ENCODE measurements at regions not wholly inside any gene's neighbourhood (a gene's known extent, or its start where the extent isn't known, plus 50 kb on each side); places are given as distances from the start of the nearest gene placed in this dataset.

GRCh38 chr12:75881920-75882319, 149.7 kb downstream of the PHLDA1 start:
- Mint-ChIP-seq H3K4me1 (ENCODE audit: low read depth) (no peaks in the 10 kb centered on the region), H3K36me3 (ENCODE audit: low read depth) (no peaks in the 10 kb centered on the region), H3K4me3 (no peak overlapping the region), H3K27me3 (peaks cover 33% of the 10 kb centered on the region), H3K9me3 (no peaks in the 10 kb centered on the region), H3K27ac (no peak overlapping the region)
- intact Hi-C loops (cut with micrococcal nuclease) = no loop called here

- Mint-ChIP-seq H3K4me3 (no peak overlapping the region), H3K4me1 (ENCODE audit: low read depth) (no peaks in the 10 kb centered on the region), H3K27ac (no peak overlapping the region), H3K36me3 (ENCODE audit: low read depth) (no peaks in the 10 kb centered on the region), H3K27me3 (peaks cover 27% of the 10 kb centered on the region), H3K9me3 (no peaks in the 10 kb centered on the region)
- intact Hi-C loops (cut with micrococcal nuclease) = no loop called here
These were observed 153.6 kb downstream of the PHLDA1 start for GRCh38 chr12:75877763-75878621.

- Mint-ChIP-seq H3K27ac (no peak overlapping the region), H3K9me3 (no peaks in the 10 kb centered on the region), H3K4me3 (no peak overlapping the region), H3K27me3 (peaks cover 33% of the 10 kb centered on the region), H3K4me1 (ENCODE audit: low read depth) (no peaks in the 10 kb centered on the region), H3K36me3 (ENCODE audit: low read depth) (no peaks in the 10 kb centered on the region)
- intact Hi-C loops (cut with micrococcal nuclease) = no loop called here
These were observed 154.5 kb downstream of the PHLDA1 start for GRCh38 chr12:75876832-75877762.

DNA sequence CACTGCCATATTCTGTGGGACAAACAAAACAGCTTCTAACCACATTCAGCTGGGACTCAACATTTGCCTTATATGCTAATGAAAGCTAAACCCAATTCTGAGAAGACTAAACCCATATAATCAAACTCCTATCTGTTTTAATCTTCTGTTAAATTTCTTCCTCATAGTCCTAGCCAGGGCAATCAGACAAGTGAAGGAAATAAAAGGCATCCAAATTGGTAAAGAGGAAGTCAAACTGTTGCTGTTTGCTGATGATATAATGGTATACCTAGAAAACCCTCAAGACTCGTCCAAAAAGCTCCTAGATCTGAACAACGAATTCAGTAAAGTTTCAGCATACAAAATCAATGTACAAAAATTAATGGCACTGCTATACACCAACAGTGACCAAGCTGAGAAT, 157.1 kb downstream of the PHLDA1 start:
- no peaks in the 10 kb centered on the region for H3K36me3 Mint-ChIP-seq (ENCODE audit: low read depth)
- H3K27ac Mint-ChIP-seq = no peak overlapping the region
- intact Hi-C loops (cut with micrococcal nuclease) = no loop called here
- no peak overlapping the region for H3K4me3 Mint-ChIP-seq
- H3K4me1 Mint-ChIP-seq (ENCODE audit: low read depth) = no peaks in the 10 kb centered on the region
- H3K9me3 Mint-ChIP-seq = no peaks in the 10 kb centered on the region
- peaks cover 31% of the 10 kb centered on the region for H3K27me3 Mint-ChIP-seq

- peaks cover 26% of the 10 kb centered on the region for H3K27me3 Mint-ChIP-seq
- no peaks in the 10 kb centered on the region for H3K4me1 Mint-ChIP-seq (ENCODE audit: low read depth)
- no peak overlapping the region for H3K4me3 Mint-ChIP-seq
- no peak overlapping the region for H3K27ac Mint-ChIP-seq
- intact Hi-C loops (cut with micrococcal nuclease) = no loop called here
- no peaks in the 10 kb centered on the region for H3K9me3 Mint-ChIP-seq
- H3K36me3 Mint-ChIP-seq (ENCODE audit: low read depth) = no peaks in the 10 kb centered on the region
These were observed 158.8 kb downstream of the PHLDA1 start for GRCh38 chr12:75872762-75873161.

GRCh38 chr12:75870878-75871277, 160.7 kb downstream of the PHLDA1 start:
- H3K27ac Mint-ChIP-seq = no peak overlapping the region
- no peaks in the 10 kb centered on the region for H3K9me3 Mint-ChIP-seq
- H3K4me1 Mint-ChIP-seq (ENCODE audit: low read depth) = no peaks in the 10 kb centered on the region
- H3K4me3 Mint-ChIP-seq = no peak overlapping the region
- intact Hi-C loops (cut with micrococcal nuclease) = no loop called here
- H3K27me3 Mint-ChIP-seq = peaks cover 28% of the 10 kb centered on the region
- no peaks in the 10 kb centered on the region for H3K36me3 Mint-ChIP-seq (ENCODE audit: low read depth)

GRCh38 chr12:75868501-75868900, 163.1 kb downstream of the PHLDA1 start:
- H3K4me1 Mint-ChIP-seq (ENCODE audit: low read depth) = no peaks in the 10 kb centered on the region
- H3K9me3 Mint-ChIP-seq = no peaks in the 10 kb centered on the region
- H3K27ac Mint-ChIP-seq = no peak overlapping the region
- no peak overlapping the region for H3K4me3 Mint-ChIP-seq
- intact Hi-C loops (cut with micrococcal nuclease) = no loop called here
- H3K36me3 Mint-ChIP-seq (ENCODE audit: low read depth) = no peaks in the 10 kb centered on the region
- H3K27me3 Mint-ChIP-seq = peaks cover 18% of the 10 kb centered on the region

DNA sequence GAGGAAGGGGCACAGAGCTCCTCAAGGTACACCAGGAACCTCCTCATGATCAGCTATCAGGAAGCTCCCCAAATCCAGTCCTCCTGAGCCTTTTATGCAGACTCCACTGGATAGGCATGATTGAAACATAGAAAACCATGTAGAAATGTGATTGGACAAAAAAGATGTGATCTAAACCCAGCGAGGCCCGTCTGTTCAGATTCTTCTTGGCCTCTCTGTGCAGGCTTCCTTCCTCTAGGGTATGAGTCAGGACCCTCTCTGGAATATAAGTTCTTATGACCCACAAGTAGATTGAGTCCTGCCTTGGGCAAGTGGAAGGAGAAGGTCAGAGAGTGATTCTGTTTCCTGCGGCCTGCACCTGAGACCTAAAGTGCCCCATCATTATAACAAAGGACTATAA, 166.3 kb downstream of the PHLDA1 start:
- H3K27me3 Mint-ChIP-seq = peaks cover 9% of the 10 kb centered on the region

DNA sequence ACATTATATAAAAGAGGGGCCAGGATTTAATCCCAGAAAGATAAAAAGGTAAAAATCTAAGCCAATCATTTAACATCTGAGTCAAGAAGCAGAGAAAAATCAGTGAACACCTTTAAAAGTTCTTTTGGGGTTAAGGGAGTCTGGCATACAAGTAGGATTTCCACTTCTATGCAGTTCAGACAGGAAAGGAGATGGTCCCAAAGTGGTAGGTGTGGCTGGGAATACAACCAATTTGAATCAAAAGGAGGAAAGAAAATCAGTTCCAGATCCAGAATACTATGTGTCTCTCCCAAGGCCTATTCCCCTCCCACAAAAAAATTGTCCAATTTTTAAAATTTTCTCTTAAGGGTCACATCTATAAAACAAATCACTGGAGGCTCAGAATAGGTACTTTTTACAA, 167.4 kb downstream of the PHLDA1 start:
- intact Hi-C loops (cut with micrococcal nuclease) = no loop called here
- Mint-ChIP-seq H3K27ac (no peak overlapping the region), H3K4me1 (ENCODE audit: low read depth) (no peaks in the 10 kb centered on the region), H3K27me3 (peaks cover 9% of the 10 kb centered on the region), H3K9me3 (no peaks in the 10 kb centered on the region), H3K36me3 (ENCODE audit: low read depth) (no peaks in the 10 kb centered on the region), H3K4me3 (no peak overlapping the region)

More for the DNA sequence above, 166.3 kb downstream of the PHLDA1 start:
- no peaks in the 10 kb centered on the region for H3K9me3 Mint-ChIP-seq
- no peaks in the 10 kb centered on the region for H3K36me3 Mint-ChIP-seq (ENCODE audit: low read depth)
- no peak overlapping the region for H3K4me3 Mint-ChIP-seq
- intact Hi-C loops (cut with micrococcal nuclease) = no loop called here
- no peak overlapping the region for H3K27ac Mint-ChIP-seq
- H3K4me1 Mint-ChIP-seq (ENCODE audit: low read depth) = no peaks in the 10 kb centered on the region

- Mint-ChIP-seq H3K27ac (no peak overlapping the region), H3K4me3 (no peak overlapping the region), H3K27me3 (peaks cover 9% of the 10 kb centered on the region), H3K4me1 (ENCODE audit: low read depth) (no peaks in the 10 kb centered on the region), H3K36me3 (ENCODE audit: low read depth) (no peaks in the 10 kb centered on the region), H3K9me3 (no peaks in the 10 kb centered on the region)
- intact Hi-C loops (cut with micrococcal nuclease) = no loop called here
These were observed 168.0 kb downstream of the PHLDA1 start for GRCh38 chr12:75863533-75863932.

- Mint-ChIP-seq H3K4me3 (no peak overlapping the region), H3K27ac (no peak overlapping the region), H3K27me3 (peaks cover 9% of the 10 kb centered on the region), H3K4me1 (ENCODE audit: low read depth) (no peaks in the 10 kb centered on the region), H3K36me3 (ENCODE audit: low read depth) (no peaks in the 10 kb centered on the region), H3K9me3 (no peaks in the 10 kb centered on the region)
- intact Hi-C loops (cut with micrococcal nuclease) = no loop called here
These were observed 168.7 kb downstream of the PHLDA1 start for GRCh38 chr12:75862692-75863471.

GRCh38 chr12:75859868-75860267, 171.7 kb downstream of the PHLDA1 start:
- peaks cover 2% of the 10 kb centered on the region for H3K27me3 Mint-ChIP-seq
- H3K9me3 Mint-ChIP-seq = no peaks in the 10 kb centered on the region
- no peaks in the 10 kb centered on the region for H3K36me3 Mint-ChIP-seq (ENCODE audit: low read depth)
- H3K4me3 Mint-ChIP-seq = no peak overlapping the region
- no peak overlapping the region for H3K27ac Mint-ChIP-seq
- H3K4me1 Mint-ChIP-seq (ENCODE audit: low read depth) = no peaks in the 10 kb centered on the region
- intact Hi-C loops (cut with micrococcal nuclease) = no loop called here

GRCh38 chr12:75856235-75856634, 175.3 kb downstream of the PHLDA1 start:
- Mint-ChIP-seq H3K36me3 (ENCODE audit: low read depth) (no peaks in the 10 kb centered on the region), H3K9me3 (no peaks in the 10 kb centered on the region), H3K27me3 (peaks cover 10% of the 10 kb centered on the region), H3K27ac (no peak overlapping the region), H3K4me3 (no peak overlapping the region), H3K4me1 (ENCODE audit: low read depth) (peaks cover under 1% of the 10 kb centered on the region)
- intact Hi-C loops (cut with micrococcal nuclease) = no loop called here

- Mint-ChIP-seq H3K4me3 (no peak overlapping the region), H3K36me3 (ENCODE audit: low read depth) (no peaks in the 10 kb centered on the region), H3K27ac (no peak overlapping the region), H3K4me1 (ENCODE audit: low read depth) (peaks cover 9% of the 10 kb centered on the region), H3K27me3 (peaks cover 13% of the 10 kb centered on the region), H3K9me3 (no peaks in the 10 kb centered on the region)
- intact Hi-C loops (cut with micrococcal nuclease) = no loop called here
These were observed 176.2 kb downstream of the PHLDA1 start for GRCh38 chr12:75855360-75855759.
